ENCODE measurements at regions not wholly inside any gene's neighbourhood (a gene's known extent, or its start where the extent isn't known, plus 50 kb on each side); places are given as distances from the start of the nearest gene placed in this dataset.
"Not testable (repeated sequence)": the region's sequence is repeated elsewhere in the genome, so short reads cannot be mapped to it uniquely, and the experiment has no call there.

GRCh38 chr6:71360556-71361335, 72.1 kb downstream of the OGFRL1 start:
- H2AFZ ChIP-seq (ENCODE audit: low read length); H3K4me3 ChIP-seq (ENCODE audit: insufficient read depth, low read length); H4K20me1 ChIP-seq (ENCODE audit: insufficient read depth, low read length); H3K79me2 ChIP-seq (ENCODE audit: insufficient read depth, low read length); DNase-seq (ENCODE audit: insufficient read length, low spot score, missing footprints); H3K27me3 ChIP-seq (ENCODE audit: insufficient read depth, low read length); H3K27ac ChIP-seq (ENCODE audit: low read depth, low read length); H3K4me2 ChIP-seq (ENCODE audit: insufficient read depth, low read length); H3K9me3 ChIP-seq (ENCODE audit: low read depth, low read length); H3K36me3 ChIP-seq (ENCODE audit: insufficient read depth, low read length): not testable (repeated sequence)
- peaks cover 10% of the 10 kb centered on the region for H3K4me1 ChIP-seq (ENCODE audit: insufficient read depth, low read length)

DNA sequence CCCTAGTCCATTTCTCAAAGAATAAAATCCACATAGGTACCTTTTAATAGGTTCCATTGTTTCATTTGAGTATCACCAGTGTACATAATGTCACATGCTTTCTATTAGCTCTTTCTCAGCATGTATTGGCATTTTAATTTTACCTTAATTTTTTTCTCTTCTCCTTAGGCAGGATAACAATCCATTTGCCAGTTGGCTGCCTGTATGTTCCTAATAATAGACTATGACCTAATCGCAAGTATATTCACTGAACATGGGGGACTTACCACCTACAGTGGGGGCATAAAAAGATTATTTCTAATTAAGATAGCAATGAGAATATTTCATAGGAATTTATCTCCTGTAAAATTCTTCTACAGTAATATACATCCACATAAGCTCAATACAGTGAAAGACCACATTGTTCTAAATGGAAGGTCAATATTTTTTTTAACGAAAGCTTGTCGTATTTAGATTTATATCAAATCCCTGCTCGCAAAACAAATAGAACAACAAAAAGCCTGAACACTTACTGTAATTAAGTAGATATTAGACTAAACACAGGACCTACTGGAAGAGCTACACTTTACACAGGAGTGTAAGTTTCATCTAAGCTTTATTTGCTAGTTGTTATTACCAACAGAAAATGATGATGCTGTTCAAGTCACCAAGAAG, 76.4 kb downstream of the OGFRL1 start:
- H3K79me2 ChIP-seq (ENCODE audit: insufficient read depth, low read length): peaks cover 9% of the 10 kb centered on the region
- H3K9me3 ChIP-seq (ENCODE audit: low read depth, low read length): no peaks in the 10 kb centered on the region
- DNase-seq (ENCODE audit: insufficient read length, low spot score, missing footprints): no peak
- no peaks in the 10 kb centered on the region for H3K27me3 ChIP-seq (ENCODE audit: insufficient read depth, low read length)
- H3K4me2 ChIP-seq (ENCODE audit: insufficient read depth, low read length): no peak overlapping the region
- H3K4me3 ChIP-seq (ENCODE audit: insufficient read depth, low read length): no peak overlapping the region
- H4K20me1 ChIP-seq (ENCODE audit: insufficient read depth, low read length): no peaks in the 10 kb centered on the region
- TF ChIP-seq, protein P1, sequence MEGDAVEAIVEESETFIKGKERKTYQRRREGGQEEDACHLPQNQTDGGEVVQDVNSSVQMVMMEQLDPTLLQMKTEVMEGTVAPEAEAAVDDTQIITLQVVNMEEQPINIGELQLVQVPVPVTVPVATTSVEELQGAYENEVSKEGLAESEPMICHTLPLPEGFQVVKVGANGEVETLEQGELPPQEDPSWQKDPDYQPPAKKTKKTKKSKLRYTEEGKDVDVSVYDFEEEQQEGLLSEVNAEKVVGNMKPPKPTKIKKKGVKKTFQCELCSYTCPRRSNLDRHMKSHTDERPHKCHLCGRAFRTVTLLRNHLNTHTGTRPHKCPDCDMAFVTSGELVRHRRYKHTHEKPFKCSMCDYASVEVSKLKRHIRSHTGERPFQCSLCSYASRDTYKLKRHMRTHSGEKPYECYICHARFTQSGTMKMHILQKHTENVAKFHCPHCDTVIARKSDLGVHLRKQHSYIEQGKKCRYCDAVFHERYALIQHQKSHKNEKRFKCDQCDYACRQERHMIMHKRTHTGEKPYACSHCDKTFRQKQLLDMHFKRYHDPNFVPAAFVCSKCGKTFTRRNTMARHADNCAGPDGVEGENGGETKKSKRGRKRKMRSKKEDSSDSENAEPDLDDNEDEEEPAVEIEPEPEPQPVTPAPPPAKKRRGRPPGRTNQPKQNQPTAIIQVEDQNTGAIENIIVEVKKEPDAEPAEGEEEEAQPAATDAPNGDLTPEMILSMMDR (IDR thresholded peaks at IDR 0.05; ENCODE audit: extremely low read depth, low read depth, low read length): no peak
- H2AFZ ChIP-seq (ENCODE audit: low read length): no peak overlapping the region
- no peak overlapping the region for H3K27ac ChIP-seq (ENCODE audit: low read depth, low read length)
- no peaks in the 10 kb centered on the region for H3K36me3 ChIP-seq (ENCODE audit: insufficient read depth, low read length)
- peaks cover 19% of the 10 kb centered on the region for H3K4me1 ChIP-seq (ENCODE audit: insufficient read depth, low read length)

DNA sequence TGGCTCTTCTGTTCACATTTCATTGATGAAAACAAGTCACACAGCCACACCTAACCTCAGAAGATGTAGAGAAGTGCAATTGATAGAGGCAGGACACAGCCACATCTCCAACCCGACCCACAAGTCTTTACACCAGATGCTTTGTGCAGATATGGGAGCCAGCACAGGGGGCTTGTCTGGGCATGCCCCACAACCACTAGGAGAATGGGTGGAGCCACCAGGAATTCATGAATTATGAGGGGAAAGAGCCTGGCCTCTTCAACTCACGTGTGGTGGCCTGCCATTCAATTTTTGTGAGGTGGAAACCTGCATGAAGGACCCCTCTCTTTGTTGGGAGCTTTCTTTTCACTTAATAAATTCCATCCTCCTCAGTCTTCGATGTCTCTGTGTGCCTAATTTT, 79.1 kb downstream of the OGFRL1 start:
- Histone ChIP-seq H3K4me2 (ENCODE audit: insufficient read depth, low read length) (no peak overlapping the region), H3K4me1 (ENCODE audit: insufficient read depth, low read length) (peaks cover 19% of the 10 kb centered on the region), H4K20me1 (ENCODE audit: insufficient read depth, low read length) (no peaks in the 10 kb centered on the region), H3K79me2 (ENCODE audit: insufficient read depth, low read length) (peaks cover 20% of the 10 kb centered on the region), H3K36me3 (ENCODE audit: insufficient read depth, low read length) (peaks cover 5% of the 10 kb centered on the region), H2AFZ (ENCODE audit: low read length) (no peak overlapping the region), H3K27me3 (ENCODE audit: insufficient read depth, low read length) (no peaks in the 10 kb centered on the region), H3K27ac (ENCODE audit: low read depth, low read length) (no peak overlapping the region), H3K9me3 (ENCODE audit: low read depth, low read length) (no peaks in the 10 kb centered on the region), H3K4me3 (ENCODE audit: insufficient read depth, low read length) (no peak overlapping the region)
- DNase-seq (ENCODE audit: insufficient read length, low spot score, missing footprints): no peak
- TF ChIP-seq, protein P1 (IDR thresholded peaks at IDR 0.05; ENCODE audit: extremely low read depth, low read depth, low read length): no peak

GRCh38 chr6:71368284-71368683, 79.7 kb downstream of the OGFRL1 start:
- H3K27ac ChIP-seq (ENCODE audit: low read depth, low read length): no peak overlapping the region
- H3K79me2 ChIP-seq (ENCODE audit: insufficient read depth, low read length): peaks cover 20% of the 10 kb centered on the region
- no peaks in the 10 kb centered on the region for H3K27me3 ChIP-seq (ENCODE audit: insufficient read depth, low read length)
- H3K9me3 ChIP-seq (ENCODE audit: low read depth, low read length): no peaks in the 10 kb centered on the region
- TF ChIP-seq, protein P1 (IDR thresholded peaks at IDR 0.05; ENCODE audit: extremely low read depth, low read depth, low read length): no peak
- peaks cover 19% of the 10 kb centered on the region for H3K4me1 ChIP-seq (ENCODE audit: insufficient read depth, low read length)
- no peak for DNase-seq (ENCODE audit: insufficient read length, low spot score, missing footprints)
- H2AFZ ChIP-seq (ENCODE audit: low read length): no peak overlapping the region
- no peak overlapping the region for H3K4me2 ChIP-seq (ENCODE audit: insufficient read depth, low read length)
- H3K4me3 ChIP-seq (ENCODE audit: insufficient read depth, low read length): no peak overlapping the region
- peaks cover 5% of the 10 kb centered on the region for H3K36me3 ChIP-seq (ENCODE audit: insufficient read depth, low read length)
- H4K20me1 ChIP-seq (ENCODE audit: insufficient read depth, low read length): no peaks in the 10 kb centered on the region
